WTC11 (cell line): ENCODE measurements at regions not wholly inside any gene's neighbourhood (a gene's known extent, or its start where the extent isn't known, plus 50 kb on each side); places are given as distances from the start of the nearest gene placed in this dataset.

ENCODE experiments used
- ATAC-seq: fragments of 200-7000 bp; cut with Tn5 transposase; 2 replicates; pipeline ENCODE4 v1.10.0; 2021; ENCODE audit warnings: mild to moderate bottlenecking, moderate library complexity
- CTCF ChIA-PET: fragments of 300-600 bp; sonication (Branson Sonifier 250); formaldehyde crosslinking; loops from one replicate; lab custom pipeline; 2021; ENCODE audit warnings: antibody characterized with exemption; lab: Charles Lee
- POLR2A ChIA-PET: fragments of 350-600 bp; sonication (Branson Sonifier 250); formaldehyde crosslinking; loops from one replicate; lab custom pipeline; 2021; ENCODE audit warnings: antibody characterized with exemption; lab: Charles Lee
- DNase-seq: peaks from one replicate; pipeline ENCODE4 v3.0.0; 2021; ENCODE audit warnings: low spot score
- H3K27ac Mint-ChIP-seq: 2 replicates; pipeline ENCODE4 v1.8.0; 2021; ENCODE audit warnings: mixed read lengths
- H3K27me3 Mint-ChIP-seq: 2 replicates; pipeline ENCODE4 v1.8.0; 2021; ENCODE audit warnings: low read depth, mild to moderate bottlenecking, moderate library complexity, mixed read lengths
- H3K36me3 Mint-ChIP-seq: 2 replicates; pipeline ENCODE4 v1.8.0; 2021; ENCODE audit warnings: mixed read lengths
- H3K4me1 Mint-ChIP-seq: 2 replicates; pipeline ENCODE4 v1.8.0; 2022; ENCODE audit warnings: mixed read lengths
- H3K4me3 Mint-ChIP-seq: 2 replicates; pipeline ENCODE4 v1.8.0; 2021; ENCODE audit warnings: mild to moderate bottlenecking, moderate library complexity, mixed read lengths
- H3K9me3 Mint-ChIP-seq: 2 replicates; pipeline ENCODE4 v1.8.0; 2021; ENCODE audit warnings: mixed read lengths
- AFF4 ChIP-seq: sonication (generic); formaldehyde crosslinking; IDR thresholded peaks from 2 replicates; pipeline ENCODE4 v1.8.1; 2023; ENCODE audit warnings: mild to moderate bottlenecking, missing genetic modification reagents, borderline replicate concordance
- ATF1 ChIP-seq: sonication (generic); formaldehyde crosslinking; IDR thresholded peaks from 2 replicates; pipeline ENCODE4 v1.8.1; 2023; ENCODE audit warnings: mild to moderate bottlenecking, moderate library complexity, missing genetic modification reagents
- CBFB ChIP-seq: sonication (generic); formaldehyde crosslinking; IDR thresholded peaks from 2 replicates; pipeline ENCODE4 v1.8.1; 2022; ENCODE audit warnings: mild to moderate bottlenecking, low read depth, missing genetic modification reagents
- CDX4 ChIP-seq: fragments of 250-450 bp; sonication (Bioruptor Pico); IDR thresholded peaks from 2 replicates; pipeline ENCODE4 v1.9.0; 2021; ENCODE audit warnings: moderate library complexity, mild to moderate bottlenecking, inconsistent platforms, borderline replicate concordance
- E2F5 ChIP-seq: sonication (generic); formaldehyde crosslinking; IDR thresholded peaks from 2 replicates; pipeline ENCODE4 v1.8.1; 2022; ENCODE audit warnings: mild to moderate bottlenecking, moderate library complexity, missing genetic modification reagents
- ELF4 ChIP-seq: sonication (generic); formaldehyde crosslinking; IDR thresholded peaks from 2 replicates; pipeline ENCODE4 v1.8.1; 2022; ENCODE audit warnings: low read depth, mild to moderate bottlenecking, moderate library complexity, missing genetic modification reagents
- EMX1 ChIP-seq: fragments of 250-450 bp; sonication (Bioruptor Pico); IDR thresholded peaks from 2 replicates; pipeline ENCODE4 v1.8.0; 2021; ENCODE audit warnings: mild to moderate bottlenecking
- ETV6 ChIP-seq: sonication (generic); formaldehyde crosslinking; IDR thresholded peaks from 2 replicates; pipeline ENCODE4 v1.8.1; 2022; ENCODE audit warnings: mild to moderate bottlenecking, missing genetic modification reagents
- FOXK1 ChIP-seq: sonication (generic); formaldehyde crosslinking; IDR thresholded peaks from 2 replicates; pipeline ENCODE4 v1.8.0; 2022; ENCODE audit warnings: mild to moderate bottlenecking, moderate library complexity, missing genetic modification reagents
- FOXP4 ChIP-seq: sonication (generic); formaldehyde crosslinking; IDR thresholded peaks from 2 replicates; pipeline ENCODE4 v1.8.0; 2022; ENCODE audit warnings: mild to moderate bottlenecking, missing genetic modification reagents
- NFE2L1 ChIP-seq: sonication (generic); formaldehyde crosslinking; IDR thresholded peaks from 2 replicates; pipeline ENCODE4 v1.8.1; 2023; ENCODE audit warnings: missing genetic modification reagents
- NR3C1 ChIP-seq: sonication (generic); formaldehyde crosslinking; conservative IDR thresholded peaks from 2 replicates; pipeline ENCODE4 v1.8.1; 2023; ENCODE audit warnings: low read depth, mild to moderate bottlenecking, missing genetic modification reagents
- RELA ChIP-seq: sonication (generic); formaldehyde crosslinking; IDR thresholded peaks from 2 replicates; pipeline ENCODE4 v1.8.1; 2022; ENCODE audit warnings: missing genetic modification reagents, mild to moderate bottlenecking, borderline replicate concordance
- SOX15 ChIP-seq: fragments of 250-450 bp; sonication (Bioruptor Pico); IDR thresholded peaks from 2 replicates; pipeline ENCODE4 v1.9.0; 2021; ENCODE audit warnings: mild to moderate bottlenecking
- TCF7 ChIP-seq: sonication (generic); formaldehyde crosslinking; IDR thresholded peaks from 2 replicates; pipeline ENCODE4 v1.8.0; 2022; ENCODE audit warnings: mild to moderate bottlenecking, low read depth, missing genetic modification reagents, moderate library complexity
- TEAD1 ChIP-seq: sonication (generic); formaldehyde crosslinking; IDR thresholded peaks from 2 replicates; pipeline ENCODE4 v1.8.0; 2022; ENCODE audit warnings: mild to moderate bottlenecking, missing genetic modification reagents
- TEAD4 ChIP-seq: sonication (generic); formaldehyde crosslinking; IDR thresholded peaks from 2 replicates; pipeline ENCODE4 v1.8.0; 2022; ENCODE audit warnings: mild to moderate bottlenecking, missing genetic modification reagents
- USF2 ChIP-seq: sonication (generic); formaldehyde crosslinking; IDR thresholded peaks from 2 replicates; pipeline ENCODE4 v1.8.1; 2023; ENCODE audit warnings: mild to moderate bottlenecking, missing genetic modification reagents, moderate library complexity
- ZBTB43 ChIP-seq: sonication (generic); formaldehyde crosslinking; IDR thresholded peaks from 2 replicates; pipeline ENCODE4 v1.8.1; 2023; ENCODE audit warnings: mild to moderate bottlenecking, missing genetic modification reagents
- ZNF121 ChIP-seq: sonication (generic); formaldehyde crosslinking; IDR thresholded peaks from 2 replicates; pipeline ENCODE4 v1.8.0; 2023; ENCODE audit warnings: missing genetic modification reagents
- ZNF232 ChIP-seq: sonication (generic); formaldehyde crosslinking; IDR thresholded peaks from 2 replicates; pipeline ENCODE4 v1.8.0; 2022; ENCODE audit warnings: mild to moderate bottlenecking, missing genetic modification reagents
- ZNF532 ChIP-seq: fragments of 250-450 bp; sonication (Bioruptor Pico); IDR thresholded peaks from 2 replicates; pipeline ENCODE4 v1.9.0; 2021; ENCODE audit warnings: mild to moderate bottlenecking, borderline replicate concordance

GRCh38 chr3:182261041-182261440 is 532.3 kb upstream of the ATP11B start:
- no peaks in the 10 kb centered on the region for H3K36me3 Mint-ChIP-seq
- TF ChIP-seq RELA (CRISPR knock-in tag): no peak
- TF ChIP-seq ETV6 (CRISPR knock-in tag): no peak
- no peak for TF ChIP-seq FOXK1 (CRISPR knock-in tag)
- no peak for TF ChIP-seq EMX1 (CRISPR knock-in tag)
- TF ChIP-seq CDX4 (CRISPR knock-in tag): no peak
- no peak for TF ChIP-seq ZNF121
- no peak for TF ChIP-seq TEAD1 (CRISPR knock-in tag)
- no peak for TF ChIP-seq NFE2L1 (CRISPR knock-in tag)
- TF ChIP-seq TCF7 (CRISPR knock-in tag): no peak
- TF ChIP-seq TEAD4 (CRISPR knock-in tag): no peak
- no peak for TF ChIP-seq CBFB (CRISPR knock-in tag)
- TF ChIP-seq ATF1 (CRISPR knock-in tag): no peak
- TF ChIP-seq E2F5 (CRISPR knock-in tag): no peak
- TF ChIP-seq FOXP4 (CRISPR knock-in tag): no peak
- TF ChIP-seq SOX15 (CRISPR knock-in tag): no peak
- TF ChIP-seq NR3C1 (CRISPR knock-in tag): no peak
- no peak for TF ChIP-seq USF2 (CRISPR knock-in tag)
- no peak for TF ChIP-seq ELF4 (CRISPR knock-in tag)
- no peak for TF ChIP-seq ZNF532
- TF ChIP-seq, all 79 proteins: peak for 0
- no peaks in the 10 kb centered on the region for H3K27me3 Mint-ChIP-seq
- POLR2A ChIA-PET: no interaction called here
- no peak overlapping the region for H3K4me3 Mint-ChIP-seq
- CTCF ChIA-PET: interaction anchor here (1.3 kb wide), 1 partner anchor 559 kb away, joined by 3 read pairs; no protein-coding TSS in a partner anchor
- H3K9me3 Mint-ChIP-seq: no peaks in the 10 kb centered on the region
- peaks cover 30% of the 10 kb centered on the region for H3K4me1 Mint-ChIP-seq
- H3K27ac Mint-ChIP-seq: no peak overlapping the region
- no peak for DNase-seq
- no peak for ATAC-seq

GRCh38 chr3:182268711-182269110 is 524.6 kb upstream of the ATP11B start:
- Mint-ChIP-seq H3K4me3 (no peak overlapping the region), H3K27ac (no peak overlapping the region), H3K4me1 (peaks cover 4% of the 10 kb centered on the region; the same call in 1 of the 2 replicates), H3K9me3 (0 out of 2 replicates have a peak, but pooled peaks cover 3% of the 10 kb centered on the region), H3K27me3 (no peaks in the 10 kb centered on the region), H3K36me3 (no peaks in the 10 kb centered on the region)
- no peak for ATAC-seq
- POLR2A ChIA-PET: no interaction called here
- no peak for DNase-seq
- CTCF ChIA-PET: interaction anchor here (0.5 kb wide), 1 partner anchor 411 kb away, joined by 4 read pairs; no protein-coding TSS in a partner anchor
- TF ChIP-seq ZNF232 (no peak), NR3C1 (CRISPR knock-in tag) (no peak), ZBTB43 (no peak), AFF4 (CRISPR knock-in tag) (no peak)
- TF ChIP-seq, all 79 proteins: peak for 0
